ENCODE measurements at regions not wholly inside any gene's neighbourhood (a gene's known extent, or its start where the extent isn't known, plus 50 kb on each side); places are given as distances from the start of the nearest gene placed in this dataset.
A peak's percentile ranks its signal among the peaks of the same experiment; 100 is the strongest.

DNA sequence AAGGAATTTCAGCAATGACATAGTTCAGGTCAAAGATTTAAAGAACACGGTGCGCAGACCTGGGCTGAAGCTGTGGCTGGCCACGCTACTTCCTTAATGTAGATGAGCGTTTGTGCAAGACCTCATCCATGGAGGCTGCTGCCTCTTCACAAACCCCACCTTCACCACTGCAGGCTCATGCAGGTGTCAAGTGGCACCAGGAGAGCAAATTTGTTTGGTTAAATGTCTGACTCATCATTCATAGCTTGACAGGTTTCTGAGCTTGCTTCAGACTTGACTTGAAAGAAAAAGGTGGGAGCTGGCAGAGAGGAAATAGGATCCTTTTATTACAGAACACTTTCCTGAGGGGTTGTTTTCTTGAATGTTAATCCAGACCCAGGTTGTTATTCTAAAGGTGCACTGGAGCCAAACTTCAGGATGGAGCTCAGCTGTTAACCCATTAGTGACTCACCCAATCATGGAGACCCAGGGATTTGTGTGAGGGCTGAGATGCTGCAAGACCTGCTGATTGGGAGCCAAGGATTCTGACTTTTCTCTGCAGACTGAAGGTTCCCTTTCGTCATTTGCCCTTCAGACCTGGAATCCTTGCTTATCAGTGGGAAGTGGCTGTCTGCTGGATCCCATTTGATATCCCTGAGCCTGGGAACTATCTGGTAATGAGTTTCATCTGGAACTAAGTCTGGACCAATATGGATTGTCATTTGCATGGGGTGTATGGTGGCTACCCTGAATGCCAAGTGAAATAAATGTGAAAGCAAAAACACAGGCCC is 315.3 kb downstream of the PTTG2 start:
- Histone ChIP-seq H3K9ac (ENCODE audit: low read depth in 2 of 2, low read length in 2 of 2) (peak overlapping the region in 1 of 2 donors; percentile 52), H3K27me3 (no peaks in the 10 kb centered on the region), H3K4me1 (peaks cover 3% of the 10 kb centered on the region), H3K36me3 (no peaks in the 10 kb centered on the region), H3K9me3 (no peaks in the 10 kb centered on the region), H3K27ac (peak overlapping the region; percentile 65), H3K4me3 (no peak overlapping the region)
- DNase-seq = peak; percentile 49
- intact Hi-C loops (cut with DNase I) = no loop called here
- TF ChIP-seq, protein P1, sequence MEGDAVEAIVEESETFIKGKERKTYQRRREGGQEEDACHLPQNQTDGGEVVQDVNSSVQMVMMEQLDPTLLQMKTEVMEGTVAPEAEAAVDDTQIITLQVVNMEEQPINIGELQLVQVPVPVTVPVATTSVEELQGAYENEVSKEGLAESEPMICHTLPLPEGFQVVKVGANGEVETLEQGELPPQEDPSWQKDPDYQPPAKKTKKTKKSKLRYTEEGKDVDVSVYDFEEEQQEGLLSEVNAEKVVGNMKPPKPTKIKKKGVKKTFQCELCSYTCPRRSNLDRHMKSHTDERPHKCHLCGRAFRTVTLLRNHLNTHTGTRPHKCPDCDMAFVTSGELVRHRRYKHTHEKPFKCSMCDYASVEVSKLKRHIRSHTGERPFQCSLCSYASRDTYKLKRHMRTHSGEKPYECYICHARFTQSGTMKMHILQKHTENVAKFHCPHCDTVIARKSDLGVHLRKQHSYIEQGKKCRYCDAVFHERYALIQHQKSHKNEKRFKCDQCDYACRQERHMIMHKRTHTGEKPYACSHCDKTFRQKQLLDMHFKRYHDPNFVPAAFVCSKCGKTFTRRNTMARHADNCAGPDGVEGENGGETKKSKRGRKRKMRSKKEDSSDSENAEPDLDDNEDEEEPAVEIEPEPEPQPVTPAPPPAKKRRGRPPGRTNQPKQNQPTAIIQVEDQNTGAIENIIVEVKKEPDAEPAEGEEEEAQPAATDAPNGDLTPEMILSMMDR (IDR thresholded peaks at IDR 0.05) = no peak

- H3K9me3 ChIP-seq = no peaks in the 10 kb centered on the region
- intact Hi-C loops (cut with DNase I) = no loop called here
- no peaks in the 10 kb centered on the region for H3K27me3 ChIP-seq
- H3K4me1 ChIP-seq = peaks cover 3% of the 10 kb centered on the region
- H3K27ac ChIP-seq = peak overlapping the region; percentile 82
- no peak overlapping the region for H3K4me3 ChIP-seq
- H3K36me3 ChIP-seq = no peaks in the 10 kb centered on the region
- no peak overlapping the region for H3K9ac ChIP-seq (ENCODE audit: low read depth in 2 of 2, low read length in 2 of 2)
- no peak for DNase-seq
- TF ChIP-seq, protein P1 (IDR thresholded peaks at IDR 0.05) = no peak
Measured at GRCh38 chr4:38278255-38278654, 318.1 kb downstream of the PTTG2 start.

DNA sequence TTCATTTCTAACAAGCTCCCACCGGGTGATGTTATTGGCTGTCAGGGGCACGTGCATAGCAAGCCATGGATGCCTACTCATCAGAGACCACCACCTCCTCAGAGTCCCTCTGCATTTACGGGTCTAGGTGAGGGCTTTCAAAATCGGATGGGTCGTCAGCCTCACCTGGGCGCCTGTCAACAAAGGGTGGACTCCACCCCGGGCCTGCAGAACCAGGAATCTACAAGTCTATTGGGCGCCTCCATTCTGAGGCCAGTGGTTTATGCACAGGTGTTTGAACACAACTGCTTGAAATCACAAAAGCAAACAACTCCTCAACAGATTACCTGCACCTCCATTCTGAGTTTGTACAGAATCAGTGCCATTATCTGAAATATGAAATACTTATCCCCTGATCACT is 318.9 kb downstream of the PTTG2 start:
- no peak overlapping the region for H3K4me3 ChIP-seq
- H3K36me3 ChIP-seq = no peaks in the 10 kb centered on the region
- intact Hi-C loops (cut with DNase I) = no loop called here
- peaks cover 3% of the 10 kb centered on the region for H3K4me1 ChIP-seq
- DNase-seq = peak; percentile 52
- H3K27ac ChIP-seq = peak overlapping the region; percentile 82
- no peaks in the 10 kb centered on the region for H3K9me3 ChIP-seq
- TF ChIP-seq, protein P1 (IDR thresholded peaks at IDR 0.05) = no peak
- H3K9ac ChIP-seq (ENCODE audit: low read depth in 2 of 2, low read length in 2 of 2) = peak overlapping the region; percentile 24 to 78
- H3K27me3 ChIP-seq = no peaks in the 10 kb centered on the region

DNA sequence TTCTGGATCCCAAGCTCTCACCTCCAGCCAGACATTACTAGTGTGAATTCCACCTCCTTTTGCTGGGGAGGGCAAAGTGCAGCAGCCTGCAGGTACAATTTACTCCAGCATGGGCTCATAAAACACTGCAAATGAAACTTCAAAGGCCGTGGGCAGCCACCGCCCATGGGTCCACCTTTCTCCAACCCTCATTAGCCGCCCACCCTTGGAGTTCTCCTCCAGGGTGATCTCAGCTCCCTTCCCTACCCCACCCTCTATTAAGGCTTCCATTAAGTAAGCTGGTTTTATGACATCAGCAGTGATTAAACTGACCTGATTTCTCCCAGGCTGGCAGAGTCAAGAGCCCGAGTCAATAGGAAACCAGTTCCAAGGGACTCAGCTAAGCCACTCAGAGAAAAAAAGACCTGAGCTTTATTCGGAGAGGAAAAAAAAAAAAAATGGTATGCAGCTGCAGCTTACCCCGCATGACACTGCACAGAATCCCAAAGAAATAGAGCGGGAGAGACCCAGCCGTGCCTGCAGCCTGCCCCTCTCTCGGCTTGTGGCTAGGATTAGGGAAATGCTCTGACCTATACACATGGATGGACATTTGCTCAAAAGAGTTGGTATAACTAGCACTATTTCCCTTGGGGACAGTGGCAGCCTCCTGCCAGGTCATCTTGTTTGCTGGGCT is 319.6 kb downstream of the PTTG2 start:
- TF ChIP-seq, protein P1 (IDR thresholded peaks at IDR 0.05) = no peak
- H3K9ac ChIP-seq (ENCODE audit: low read depth in 2 of 2, low read length in 2 of 2) = peak overlapping the region; percentile 24 to 78
- H3K4me3 ChIP-seq = no peak overlapping the region
- no peaks in the 10 kb centered on the region for H3K27me3 ChIP-seq
- H3K4me1 ChIP-seq = peaks cover 3% of the 10 kb centered on the region
- H3K27ac ChIP-seq = peak overlapping the region; percentile 82
- intact Hi-C loops (cut with DNase I) = no loop called here
- no peaks in the 10 kb centered on the region for H3K9me3 ChIP-seq
- no peaks in the 10 kb centered on the region for H3K36me3 ChIP-seq
- DNase-seq = peak; percentile 89

DNA sequence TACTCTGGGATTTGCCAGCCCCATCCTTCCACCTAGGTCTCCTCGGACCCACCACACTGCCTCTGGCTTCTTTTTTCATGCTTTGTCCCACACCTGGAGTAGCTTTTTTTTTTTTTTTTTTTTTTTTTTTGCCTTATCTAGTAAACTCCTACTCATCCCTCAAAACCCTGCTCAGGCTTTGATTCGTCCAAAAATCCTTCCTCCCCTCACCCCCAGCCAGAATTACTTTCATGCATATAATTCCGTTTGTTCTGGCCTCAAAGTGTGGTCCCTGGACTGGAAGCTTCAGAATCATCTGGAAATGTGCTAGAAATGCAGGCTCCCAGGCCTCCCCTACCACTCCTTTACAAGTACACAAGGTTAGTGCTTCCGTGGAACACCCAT is 320.1 kb downstream of the PTTG2 start:
- H3K27ac ChIP-seq = peak overlapping the region; percentile 82
- H3K9ac ChIP-seq (ENCODE audit: low read depth in 2 of 2, low read length in 2 of 2) = peak overlapping the region; percentile 24 to 78
- TF ChIP-seq, protein P1 (IDR thresholded peaks at IDR 0.05) = no peak
- intact Hi-C loops (cut with DNase I) = no loop called here
- H3K27me3 ChIP-seq = no peaks in the 10 kb centered on the region
- no peaks in the 10 kb centered on the region for H3K36me3 ChIP-seq
- peaks cover 3% of the 10 kb centered on the region for H3K4me1 ChIP-seq
- no peak overlapping the region for H3K4me3 ChIP-seq
- H3K9me3 ChIP-seq = no peaks in the 10 kb centered on the region
- DNase-seq = no peak

All from colonic mucosa (tissue), 4 donors.